GM23338 (cell line): ENCODE measurements at regions not wholly inside any gene's neighbourhood (a gene's known extent, or its start where the extent isn't known, plus 50 kb on each side); places are given as distances from the start of the nearest gene placed in this dataset.

Source experiments
- ATAC-seq: fragments of 200-7000 bp; cut with Tn5 transposase; 3 replicates; pipeline ENCODE4 v1.9.1; 2020
- DNase-seq: peaks from one replicate; pipeline ENCODE4 v3.0.0-alpha.2; 2015; ENCODE audit warnings: low spot score
- H2AFZ ChIP-seq: fragments of 200-600 bp; sonication (generic); 2 replicates; pipeline ENCODE4 v1.8.0; 2016; ENCODE audit warnings: antibody characterized with exemption, mild to moderate bottlenecking, moderate library complexity
- H3F3A ChIP-seq: fragments of 200-600 bp; sonication (generic); replicated peaks from 2 replicates; pipeline ENCODE4 v1.8.0; 2017; ENCODE audit warnings: antibody characterized with exemption, mixed run types, low read depth
- H3K27ac ChIP-seq: fragments of 200-600 bp; sonication (generic); 2 replicates; pipeline ENCODE4 v1.6.1; 2016; ENCODE audit warnings: low read depth
- H3K27me3 ChIP-seq: fragments of 200-600 bp; sonication (generic); 2 replicates; pipeline ENCODE4 v1.8.0; 2016; ENCODE audit warnings: mild to moderate bottlenecking, mixed run types, moderate library complexity; ENCODE audit not compliant: insufficient read depth
- H3K36me3 ChIP-seq: fragments of 200-600 bp; sonication (generic); 2 replicates; pipeline ENCODE4 v1.8.0; 2016; ENCODE audit warnings: mild to moderate bottlenecking; ENCODE audit not compliant: insufficient read depth
- H3K4me1 ChIP-seq: fragments of 200-600 bp; sonication (generic); 2 replicates; pipeline ENCODE4 v1.8.0; 2016; ENCODE audit warnings: mild to moderate bottlenecking, moderate library complexity; ENCODE audit not compliant: insufficient read depth
- H3K4me2 ChIP-seq: fragments of 200-600 bp; sonication (generic); 2 replicates; pipeline ENCODE4 v1.7.1; 2017; ENCODE audit warnings: mixed run types
- H3K4me3 ChIP-seq: fragments of 200-600 bp; sonication (generic); 2 replicates; pipeline ENCODE4 v1.6.1; 2016; ENCODE audit warnings: mixed run types
- H3K79me2 ChIP-seq: fragments of 200-600 bp; sonication (generic); replicated peaks from 2 replicates; pipeline ENCODE4 v1.8.0; 2017; ENCODE audit warnings: mild to moderate bottlenecking; ENCODE audit not compliant: insufficient read depth
- H3K9me2 ChIP-seq: fragments of 200-600 bp; sonication (generic); 2 replicates; pipeline ENCODE4 v1.8.0; 2017; ENCODE audit not compliant: insufficient read depth
- H4K20me1 ChIP-seq: fragments of 200-600 bp; sonication (generic); replicated peaks from 2 replicates; pipeline ENCODE4 v1.8.0; 2017; ENCODE audit warnings: mild to moderate bottlenecking; ENCODE audit not compliant: insufficient read depth
- H3K27ac Mint-ChIP-seq: 2 replicates; pipeline ENCODE4 v1.8.0; 2020; ENCODE audit warnings: inconsistent platforms, mild to moderate bottlenecking, moderate library complexity, mixed read lengths
- H3K27me3 Mint-ChIP-seq: 3 replicates; pipeline ENCODE4 v1.8.0; 2022; ENCODE audit warnings: low read depth, mild to moderate bottlenecking, moderate library complexity, mixed read lengths, inconsistent platforms; ENCODE audit not compliant: insufficient read depth, poor library complexity
- H3K36me3 Mint-ChIP-seq: 3 replicates; pipeline ENCODE4 v1.8.0; 2021; ENCODE audit warnings: low read depth, mild to moderate bottlenecking, inconsistent platforms, moderate library complexity, mixed read lengths
- H3K4me1 Mint-ChIP-seq: 3 replicates; pipeline ENCODE4 v1.8.0; 2020; ENCODE audit warnings: mild to moderate bottlenecking, inconsistent platforms, mixed read lengths
- H3K4me3 Mint-ChIP-seq: 3 replicates; pipeline ENCODE4 v1.8.0; 2021; ENCODE audit warnings: moderate library complexity, mild to moderate bottlenecking, inconsistent platforms, mixed read lengths
- H3K9me3 Mint-ChIP-seq: 3 replicates; pipeline ENCODE4 v1.8.0; 2020; ENCODE audit warnings: moderate library complexity, mild to moderate bottlenecking, inconsistent platforms, mixed read lengths
- CREB1 ChIP-seq: fragments of 250-450 bp; sonication (Bioruptor Pico); IDR thresholded peaks from 2 replicates; pipeline ENCODE4 v1.5.0; 2020; ENCODE audit warnings: low read depth, mild to moderate bottlenecking, moderate library complexity
- CTCF ChIP-seq, 2 experiments: fragments of 200-600 bp in 1 of 2; sonication (generic) in 1 of 2; conservative IDR thresholded peaks; 2 replicates each; pipeline versions ENCODE4 v1.5.1 to v1.6.1; 2016 to 2017; ENCODE audit warnings: antibody characterized with exemption in 2 of 2, low read depth in 2 of 2, mild to moderate bottlenecking in 2 of 2, moderate library complexity in 1 of 2
- EZH2 ChIP-seq: fragments of 200-600 bp; sonication (generic); IDR thresholded peaks from one replicate; pipeline ENCODE4 v1.8.0; 2017; ENCODE audit warnings: antibody characterized with exemption, mild to moderate bottlenecking, low read depth; ENCODE audit not compliant: unreplicated experiment
- JUNB ChIP-seq: IDR thresholded peaks from one replicate; pipeline ENCODE4 v1.6.1; 2016; ENCODE audit warnings: antibody characterized with exemption; ENCODE audit not compliant: unreplicated experiment
- NANOG ChIP-seq: IDR thresholded peaks from 2 replicates; pipeline ENCODE4 v1.6.1; 2016; ENCODE audit warnings: antibody characterized with exemption, borderline replicate concordance
- POLR2AphosphoS5 ChIP-seq: IDR thresholded peaks from 2 replicates; pipeline ENCODE4 v1.6.1; 2016; ENCODE audit warnings: antibody characterized with exemption, low read depth
- REST ChIP-seq: IDR thresholded peaks from one replicate; pipeline ENCODE4 v1.6.1; 2018; ENCODE audit warnings: antibody characterized with exemption; ENCODE audit not compliant: unreplicated experiment
- STAT1 ChIP-seq: IDR thresholded peaks from one replicate; pipeline ENCODE4 v1.6.1; 2016; ENCODE audit warnings: antibody characterized with exemption; ENCODE audit not compliant: unreplicated experiment
- ZNF114 ChIP-seq: fragments of 250-450 bp; sonication (Bioruptor Pico); IDR thresholded peaks from 2 replicates; pipeline ENCODE4 v1.5.0; 2020; ENCODE audit warnings: mild to moderate bottlenecking, moderate library complexity
- ZNF331 ChIP-seq: fragments of 250-450 bp; sonication (Bioruptor Pico); IDR thresholded peaks from 2 replicates; pipeline ENCODE4 v1.5.0; 2020; ENCODE audit warnings: low read depth, mild to moderate bottlenecking, moderate library complexity
- ZNF462 ChIP-seq: fragments of 250-450 bp; sonication (Bioruptor Pico); IDR thresholded peaks from 2 replicates; pipeline ENCODE4 v1.5.0; 2020; ENCODE audit warnings: mild to moderate bottlenecking, moderate library complexity

GRCh38 chr13:47121092-47121763 is 224.4 kb upstream of the HTR2A start (continued):
- TF ChIP-seq STAT1 (no peak), ZNF114 (CRISPR knock-in tag) (no peak), POLR2AphosphoS5 (no peak), NANOG (no peak), CREB1 (no peak), REST (no peak), ZNF331 (CRISPR knock-in tag) (no peak)

DNA sequence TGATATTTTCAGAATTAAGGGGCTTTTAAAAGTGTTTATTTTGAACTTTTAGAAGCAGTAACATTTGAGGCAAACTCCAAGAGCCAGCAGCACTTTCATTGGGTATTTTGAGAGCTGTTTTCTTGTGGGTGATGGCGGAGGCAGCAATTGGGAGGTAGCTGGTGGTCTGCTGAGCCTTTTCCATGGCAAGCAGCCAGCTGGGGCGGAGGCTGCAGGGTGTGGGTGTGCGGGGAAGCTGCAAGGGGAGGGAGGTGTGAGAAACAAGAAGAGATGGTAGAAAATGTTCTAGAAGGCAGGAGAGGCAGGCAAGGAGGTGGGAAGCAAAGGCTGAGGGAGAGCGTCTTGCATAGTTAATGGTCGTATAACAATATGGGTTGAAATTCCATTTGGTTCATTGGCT is 223.4 kb upstream of the HTR2A start:
- H3K27ac Mint-ChIP-seq: no peak overlapping the region; the same call in 1 of the 2 replicates
- Histone ChIP-seq H3K4me1 (peaks cover 19% of the 10 kb centered on the region), H3K4me3 (no peak overlapping the region), H3K9me2 (no peaks in the 10 kb centered on the region), H4K20me1 (no peaks in the 10 kb centered on the region), H3K36me3 (no peaks in the 10 kb centered on the region), H2AFZ (peak overlapping the region; percentile 81; the same call in 1 of the 2 replicates), H3K27me3 (no peaks in the 10 kb centered on the region), H3K4me2 (0 out of 2 replicates have a peak overlapping the region, but pooled peaks have one; percentile 30), H3K79me2 (no peaks in the 10 kb centered on the region), H3K27ac (no peak overlapping the region), H3F3A (no peaks in the 10 kb centered on the region)
- H3K9me3 Mint-ChIP-seq: peaks cover 2% of the 10 kb centered on the region; the same call in 1 of the 3 replicates
- H3K4me1 Mint-ChIP-seq: peaks cover 29% of the 10 kb centered on the region
- H3K4me3 Mint-ChIP-seq: no peak overlapping the region
- H3K36me3 Mint-ChIP-seq: no peaks in the 10 kb centered on the region
- H3K27me3 Mint-ChIP-seq: peaks cover 2% of the 10 kb centered on the region
- DNase-seq (no peak), ATAC-seq (no peak)
- TF ChIP-seq ZNF462: no peak
- TF ChIP-seq CTCF (conservative IDR thresholded peaks at IDR 0.05; ENCODE audit: low read depth in 2 of 2): no peak
- no peak for TF ChIP-seq STAT1
- no peak for TF ChIP-seq EZH2
- TF ChIP-seq CREB1: no peak
- TF ChIP-seq JUNB: no peak
- no peak for TF ChIP-seq NANOG
- no peak for TF ChIP-seq ZNF331 (CRISPR knock-in tag)
